HEK293 (cell line): ENCODE measurements at regions not wholly inside any gene's neighbourhood (a gene's known extent, or its start where the extent isn't known, plus 50 kb on each side); places are given as distances from the start of the nearest gene placed in this dataset.

Experiments
- CTCF ChIA-PET: fragments of 350-600 bp; formaldehyde crosslinking; extraction: SDS; loops from one replicate; lab custom pipeline; 2021; ENCODE audit warnings: antibody characterized with exemption; lab: Yijun Ruan, JAX
- POLR2A ChIA-PET: fragments of 300-600 bp; formaldehyde crosslinking; extraction: SDS; loops from one replicate; lab custom pipeline; 2020; ENCODE audit warnings: antibody characterized with exemption, inconsistent platforms; lab: Yijun Ruan, JAX
- H3K27ac ChIP-seq: fragments of 200-500 bp; sonication (Bioruptor generic); 2 replicates; pipeline ENCODE4 v1.5.1; 2014; ENCODE audit warnings: low read depth, low read length, control low read depth, inconsistent platforms; ENCODE audit errors: extremely low read depth
- H3K36me3 ChIP-seq, 2 experiments: fragments of 200-500 bp in 1 of 2; sonication (Bioruptor generic) in 1 of 2; 1 replicate in 1 of 2; 2 replicates in 1 of 2; pipeline ENCODE4 v1.5.1; 2014 to 2017; ENCODE audit warnings: inconsistent platforms in 2 of 2, low read length in 2 of 2; ENCODE audit not compliant: control insufficient read depth in 2 of 2, insufficient read depth in 1 of 2
- H3K4me1 ChIP-seq: fragments of 200-500 bp; sonication (Bioruptor generic); 2 replicates; pipeline ENCODE4 v1.5.1; 2014; ENCODE audit warnings: mild to moderate bottlenecking, low read length, inconsistent platforms; ENCODE audit not compliant: control insufficient read depth, insufficient read depth
- H3K4me3 ChIP-seq: 2 replicates; pipeline ENCODE4 v1.5.1; 2011; ENCODE audit warnings: low read depth, mild to moderate bottlenecking, control low read depth, low read length, moderate library complexity
- H3K9me3 ChIP-seq: fragments of 200-500 bp; sonication (Bioruptor generic); 2 replicates; pipeline ENCODE4 v1.5.1; 2014; ENCODE audit warnings: low read depth, low read length, inconsistent platforms; ENCODE audit not compliant: control insufficient read depth, insufficient read depth
- GLIS1 ChIP-seq: fragments of 450-650 bp; formaldehyde crosslinking; IDR thresholded peaks from 2 replicates; pipeline ENCODE4 v1.5.1; 2016; ENCODE audit warnings: missing biosample characterization, missing genetic modification characterization
- KLF17 ChIP-seq: fragments of 450-650 bp; formaldehyde crosslinking; IDR thresholded peaks from 2 replicates; pipeline ENCODE4 v1.5.1; 2016; ENCODE audit warnings: missing biosample characterization, missing genetic modification characterization
- PRDM10 ChIP-seq: fragments of 450-650 bp; formaldehyde crosslinking; IDR thresholded peaks from 2 replicates; pipeline ENCODE4 v1.5.1; 2016; ENCODE audit warnings: missing biosample characterization, missing genetic modification characterization
- RBAK ChIP-seq: fragments of 450-650 bp; formaldehyde crosslinking; IDR thresholded peaks from 2 replicates; pipeline ENCODE4 v1.5.1; 2016; ENCODE audit warnings: missing biosample characterization, missing genetic modification characterization
- REST ChIP-seq: fragments of 450-650 bp; formaldehyde crosslinking; IDR thresholded peaks from 2 replicates; pipeline ENCODE4 v1.5.1; 2016; ENCODE audit warnings: missing biosample characterization, missing genetic modification characterization
- SP2 ChIP-seq: fragments of 450-650 bp; formaldehyde crosslinking; IDR thresholded peaks from 2 replicates; pipeline ENCODE4 v1.5.1; 2016; ENCODE audit warnings: missing biosample characterization, missing genetic modification characterization
- YY1 ChIP-seq: fragments of 450-650 bp; formaldehyde crosslinking; IDR thresholded peaks from 2 replicates; pipeline ENCODE4 v1.5.1; 2018; ENCODE audit warnings: missing biosample characterization, missing genetic modification characterization
- ZBTB20 ChIP-seq: fragments of 450-650 bp; formaldehyde crosslinking; IDR thresholded peaks from 2 replicates; pipeline ENCODE4 v1.5.1; 2016; ENCODE audit warnings: missing biosample characterization, missing genetic modification characterization
- ZBTB8A ChIP-seq: fragments of 450-650 bp; formaldehyde crosslinking; IDR thresholded peaks from 2 replicates; pipeline ENCODE4 v1.5.1; 2016; ENCODE audit warnings: missing biosample characterization, missing genetic modification characterization
- ZNF184 ChIP-seq: fragments of 450-650 bp; IDR thresholded peaks from 2 replicates; pipeline ENCODE4 v1.5.1; 2018; ENCODE audit warnings: missing biosample characterization, mild to moderate bottlenecking, missing genetic modification characterization
- ZNF211 ChIP-seq: fragments of 450-650 bp; formaldehyde crosslinking; IDR thresholded peaks from 2 replicates; pipeline ENCODE4 v1.5.1; 2016; ENCODE audit warnings: low read depth, missing biosample characterization, missing genetic modification characterization
- ZNF221 ChIP-seq: fragments of 450-650 bp; formaldehyde crosslinking; IDR thresholded peaks from 2 replicates; pipeline ENCODE4 v1.5.1; 2017; ENCODE audit warnings: missing biosample characterization, missing genetic modification characterization, borderline replicate concordance
- ZNF23 ChIP-seq: fragments of 450-650 bp; formaldehyde crosslinking; IDR thresholded peaks from 2 replicates; pipeline ENCODE4 v1.5.1; 2016; ENCODE audit warnings: missing biosample characterization, missing genetic modification characterization, borderline replicate concordance
- ZNF37A ChIP-seq: fragments of 450-650 bp; IDR thresholded peaks from 2 replicates; pipeline ENCODE4 v1.5.1; 2018; ENCODE audit warnings: missing biosample characterization, missing genetic modification characterization
- ZNF549 ChIP-seq: fragments of 450-650 bp; IDR thresholded peaks from 2 replicates; pipeline ENCODE4 v1.5.1; 2018; ENCODE audit warnings: missing biosample characterization, missing genetic modification characterization, mild to moderate bottlenecking, inconsistent platforms, moderate library complexity
- ZNF571 ChIP-seq: fragments of 450-650 bp; formaldehyde crosslinking; IDR thresholded peaks from 2 replicates; pipeline ENCODE4 v1.5.0; 2017; ENCODE audit warnings: missing biosample characterization, missing genetic modification characterization
- ZNF585B ChIP-seq: fragments of 450-650 bp; formaldehyde crosslinking; IDR thresholded peaks from 2 replicates; pipeline ENCODE4 v1.5.1; 2016; ENCODE audit warnings: missing biosample characterization, missing genetic modification characterization
- ZNF645 ChIP-seq: fragments of 450-650 bp; formaldehyde crosslinking; IDR thresholded peaks from 2 replicates; pipeline ENCODE4; 2016; ENCODE audit warnings: missing biosample characterization, missing genetic modification characterization
- ZNF658 ChIP-seq: fragments of 450-650 bp; formaldehyde crosslinking; IDR thresholded peaks from 2 replicates; pipeline ENCODE4; 2016; ENCODE audit warnings: missing biosample characterization, missing genetic modification characterization
- ZNF660 ChIP-seq: fragments of 450-650 bp; IDR thresholded peaks from 2 replicates; pipeline ENCODE4 v1.5.1; 2018; ENCODE audit warnings: missing biosample characterization, mild to moderate bottlenecking, missing genetic modification characterization
- ZNF707 ChIP-seq: fragments of 450-650 bp; formaldehyde crosslinking; IDR thresholded peaks from 2 replicates; pipeline ENCODE4 v1.5.1; 2016; ENCODE audit warnings: missing biosample characterization, missing genetic modification characterization

GRCh38 chr1:191888996-191889622 is 269.2 kb upstream of the RGS18 start (continued):
- TF ChIP-seq KLF17 (tag by site-specific recombination): no peak
- no peak for TF ChIP-seq ZNF549 (tag by site-specific recombination)

- Histone ChIP-seq H3K27ac (no peak overlapping the region), H3K36me3 (no peaks in the 10 kb centered on the region), H3K9me3 (no peaks in the 10 kb centered on the region), H3K4me3 (no peak overlapping the region), H3K4me1 (no peaks in the 10 kb centered on the region)
- POLR2A ChIA-PET: no interaction called here
- CTCF ChIA-PET: no interaction called here
- no peak for TF ChIP-seq ZNF211 (tag by site-specific recombination)
- TF ChIP-seq ZNF37A (tag by site-specific recombination): no peak
- no peak for TF ChIP-seq ZNF221 (tag by site-specific recombination)
- TF ChIP-seq ZNF549 (tag by site-specific recombination): no peak
- no peak for TF ChIP-seq SP2
- no peak for TF ChIP-seq ZNF23 (tag by site-specific recombination)
- no peak for TF ChIP-seq PRDM10 (tag by site-specific recombination)
- TF ChIP-seq ZBTB20 (tag by site-specific recombination): no peak
- TF ChIP-seq REST: no peak
- no peak for TF ChIP-seq ZNF645 (tag by site-specific recombination)
- no peak for TF ChIP-seq ZBTB8A (tag by site-specific recombination)
- no peak for TF ChIP-seq ZNF184 (tag by site-specific recombination)
- TF ChIP-seq ZNF658 (tag by site-specific recombination): no peak
- TF ChIP-seq ZNF571 (tag by site-specific recombination): no peak
- TF ChIP-seq ZNF707 (tag by site-specific recombination): no peak
- TF ChIP-seq GLIS1 (tag by site-specific recombination): no peak
- TF ChIP-seq RBAK: no peak
- no peak for TF ChIP-seq YY1
- TF ChIP-seq ZNF585B: no peak
- no peak for TF ChIP-seq ZNF660 (tag by site-specific recombination)
Measured at GRCh38 chr1:191889623-191890003, 268.6 kb upstream of the RGS18 start.
